KMS-11 (cell line): ENCODE measurements at regions not wholly inside any gene's neighbourhood (a gene's known extent, or its start where the extent isn't known, plus 50 kb on each side); places are given as distances from the start of the nearest gene placed in this dataset.

Source experiments
- H2AFZ ChIP-seq: fragments of 200-600 bp; sonication (generic); 2 replicates; pipeline ENCODE4 v1.6.1; 2016; ENCODE audit warnings: antibody characterized with exemption, mixed run types, low read depth
- H3K27ac ChIP-seq: fragments of 200-600 bp; sonication (generic); 2 replicates; pipeline ENCODE4 v1.6.1; 2016; ENCODE audit warnings: mild to moderate bottlenecking, mixed run types
- H3K27me3 ChIP-seq: fragments of 200-600 bp; sonication (generic); 2 replicates; pipeline ENCODE4 v1.6.1; 2017; ENCODE audit warnings: mild to moderate bottlenecking, low read depth, mixed run types, moderate library complexity; ENCODE audit not compliant: insufficient read depth
- H3K36me3 ChIP-seq: fragments of 200-600 bp; sonication (generic); 2 replicates; pipeline ENCODE4 v1.6.1; 2017; ENCODE audit warnings: mild to moderate bottlenecking, mixed run types; ENCODE audit not compliant: insufficient read depth
- H3K4me1 ChIP-seq: fragments of 200-600 bp; sonication (generic); 2 replicates; pipeline ENCODE4 v1.6.1; 2016; ENCODE audit warnings: mild to moderate bottlenecking, low read depth, mixed run types; ENCODE audit not compliant: poor library complexity, severe bottlenecking
- H3K4me2 ChIP-seq: fragments of 200-600 bp; sonication (generic); 2 replicates; pipeline ENCODE4 v1.7.0; 2016; ENCODE audit warnings: mild to moderate bottlenecking, mixed run types
- H3K4me3 ChIP-seq: fragments of 200-600 bp; sonication (generic); IDR thresholded peaks from 2 replicates; pipeline ENCODE4 v1.6.1; 2017; ENCODE audit warnings: low read depth, low read length, mixed read lengths; ENCODE audit not compliant: insufficient read depth
- H3K79me2 ChIP-seq: fragments of 200-600 bp; sonication (generic); 2 replicates; pipeline ENCODE4 v1.6.1; 2016; ENCODE audit warnings: low read depth, mixed run types; ENCODE audit not compliant: insufficient read depth
- H3K9ac ChIP-seq: fragments of 200-600 bp; sonication (generic); 2 replicates; pipeline ENCODE4 v1.6.1; 2016; ENCODE audit warnings: mild to moderate bottlenecking, mixed run types
- H4K20me1 ChIP-seq: fragments of 200-600 bp; sonication (generic); 2 replicates; pipeline ENCODE4 v1.6.1; 2016; ENCODE audit warnings: mild to moderate bottlenecking, mixed run types; ENCODE audit not compliant: insufficient read depth
- CTCF ChIP-seq: fragments of 200-600 bp; sonication (generic); conservative IDR thresholded peaks from 2 replicates; pipeline ENCODE4 v1.6.1; 2017; ENCODE audit warnings: low read depth, mild to moderate bottlenecking, antibody characterized with exemption, low read length, moderate library complexity, mixed read lengths

GRCh38 chr10:58937423-58937822 lies 239.0 kb upstream of the PHYHIPL start:
- no peaks in the 10 kb centered on the region for H3K4me1 ChIP-seq
- H3K4me2 ChIP-seq: no peak overlapping the region
- no peak overlapping the region for H3K9ac ChIP-seq
- H3K36me3 ChIP-seq: no peaks in the 10 kb centered on the region
- no peak overlapping the region for H3K4me3 ChIP-seq
- no peaks in the 10 kb centered on the region for H3K79me2 ChIP-seq
- H2AFZ ChIP-seq: no peak overlapping the region
- H4K20me1 ChIP-seq: no peaks in the 10 kb centered on the region
- no peak overlapping the region for H3K27ac ChIP-seq
- H3K27me3 ChIP-seq: no peaks in the 10 kb centered on the region
- no peak for TF ChIP-seq CTCF

DNA sequence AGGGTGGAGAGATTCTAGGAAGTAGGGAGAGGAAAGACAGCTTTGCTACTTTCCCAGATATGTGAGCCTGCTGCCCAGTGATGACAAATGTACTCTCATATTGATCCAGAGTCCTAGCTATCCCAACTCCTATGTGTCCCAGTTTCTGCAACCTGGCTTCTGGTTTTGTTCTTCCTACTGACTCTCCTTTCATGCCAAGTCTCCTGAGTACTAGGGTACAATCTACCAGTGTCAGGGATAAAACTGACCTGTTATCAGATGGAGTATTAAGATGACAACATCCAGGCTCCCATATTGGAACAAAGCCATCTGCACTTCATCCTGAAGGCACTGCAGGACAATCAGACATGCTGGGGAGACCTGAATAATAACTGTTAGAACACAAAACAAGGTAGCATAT lies 233.7 kb upstream of the PHYHIPL start:
- Histone ChIP-seq H3K4me1 (no peaks in the 10 kb centered on the region), H3K4me3 (no peak overlapping the region), H3K27ac (no peak overlapping the region), H4K20me1 (no peaks in the 10 kb centered on the region), H3K79me2 (no peaks in the 10 kb centered on the region), H3K9ac (no peak overlapping the region), H2AFZ (no peak overlapping the region), H3K27me3 (no peaks in the 10 kb centered on the region), H3K36me3 (no peaks in the 10 kb centered on the region), H3K4me2 (no peak overlapping the region)
- TF ChIP-seq CTCF: no peak

DNA sequence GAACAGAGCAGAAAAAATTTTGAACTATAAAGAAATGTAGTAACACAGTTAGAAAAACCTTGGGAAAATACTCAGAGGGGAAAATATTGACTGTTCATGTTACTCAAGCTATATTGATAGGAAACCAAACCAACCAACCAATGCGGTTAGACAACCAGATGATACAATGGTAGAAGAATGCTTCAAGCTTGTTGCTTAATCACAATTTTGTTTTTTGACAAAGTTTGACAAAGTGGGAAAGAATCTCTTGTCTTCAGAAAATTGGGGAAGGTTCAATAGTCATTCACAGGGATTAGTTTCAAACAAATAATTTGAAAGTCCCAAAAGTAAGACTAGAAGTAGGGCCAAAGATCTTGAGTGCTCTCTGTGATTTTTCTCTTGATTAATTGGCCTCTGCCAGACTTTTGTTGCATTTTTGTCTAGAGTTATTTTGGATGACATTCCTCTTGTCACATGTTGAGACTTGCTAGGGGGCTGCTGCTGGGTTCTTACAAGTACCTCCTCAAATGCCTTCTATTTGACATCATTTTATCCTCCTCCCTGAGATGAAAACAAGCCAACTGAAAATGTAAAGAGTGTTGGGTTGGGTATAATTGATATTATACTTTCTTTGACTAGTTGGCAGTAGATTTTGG lies 233.1 kb upstream of the PHYHIPL start:
- H3K4me1 ChIP-seq: no peaks in the 10 kb centered on the region

GRCh38 chr10:58943960-58944359 lies 232.5 kb upstream of the PHYHIPL start:
- H2AFZ ChIP-seq: no peak overlapping the region
- H3K9ac ChIP-seq: no peak overlapping the region
- H3K79me2 ChIP-seq: no peaks in the 10 kb centered on the region
- H3K27ac ChIP-seq: no peak overlapping the region
- no peak for TF ChIP-seq CTCF
- no peaks in the 10 kb centered on the region for H3K27me3 ChIP-seq
- no peaks in the 10 kb centered on the region for H3K4me1 ChIP-seq
- no peak overlapping the region for H3K4me3 ChIP-seq
- no peaks in the 10 kb centered on the region for H4K20me1 ChIP-seq
- H3K36me3 ChIP-seq: no peaks in the 10 kb centered on the region
- H3K4me2 ChIP-seq: no peak overlapping the region

More for the DNA sequence above, 233.1 kb upstream of the PHYHIPL start:
- Histone ChIP-seq H3K36me3 (no peaks in the 10 kb centered on the region), H4K20me1 (no peaks in the 10 kb centered on the region), H3K27ac (no peak overlapping the region), H3K9ac (no peak overlapping the region), H3K4me2 (no peak overlapping the region), H3K27me3 (no peaks in the 10 kb centered on the region), H3K4me3 (no peak overlapping the region), H3K79me2 (no peaks in the 10 kb centered on the region), H2AFZ (no peak overlapping the region)
- no peak for TF ChIP-seq CTCF
